ENCODE measurements at regions not wholly inside any gene's neighbourhood (a gene's known extent, or its start where the extent isn't known, plus 50 kb on each side); places are given as distances from the start of the nearest gene placed in this dataset.

GRCh38 chr7:96786998-96787395 lies 77.4 kb upstream of the SEM1 start:
- TF ChIP-seq, protein P1, sequence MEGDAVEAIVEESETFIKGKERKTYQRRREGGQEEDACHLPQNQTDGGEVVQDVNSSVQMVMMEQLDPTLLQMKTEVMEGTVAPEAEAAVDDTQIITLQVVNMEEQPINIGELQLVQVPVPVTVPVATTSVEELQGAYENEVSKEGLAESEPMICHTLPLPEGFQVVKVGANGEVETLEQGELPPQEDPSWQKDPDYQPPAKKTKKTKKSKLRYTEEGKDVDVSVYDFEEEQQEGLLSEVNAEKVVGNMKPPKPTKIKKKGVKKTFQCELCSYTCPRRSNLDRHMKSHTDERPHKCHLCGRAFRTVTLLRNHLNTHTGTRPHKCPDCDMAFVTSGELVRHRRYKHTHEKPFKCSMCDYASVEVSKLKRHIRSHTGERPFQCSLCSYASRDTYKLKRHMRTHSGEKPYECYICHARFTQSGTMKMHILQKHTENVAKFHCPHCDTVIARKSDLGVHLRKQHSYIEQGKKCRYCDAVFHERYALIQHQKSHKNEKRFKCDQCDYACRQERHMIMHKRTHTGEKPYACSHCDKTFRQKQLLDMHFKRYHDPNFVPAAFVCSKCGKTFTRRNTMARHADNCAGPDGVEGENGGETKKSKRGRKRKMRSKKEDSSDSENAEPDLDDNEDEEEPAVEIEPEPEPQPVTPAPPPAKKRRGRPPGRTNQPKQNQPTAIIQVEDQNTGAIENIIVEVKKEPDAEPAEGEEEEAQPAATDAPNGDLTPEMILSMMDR (conservative IDR thresholded peaks at IDR 0.05; ENCODE audit: low read depth, low read length) = no peak
- TF ChIP-seq EZH2 (IDR thresholded peaks at IDR 0.05; ENCODE audit: borderline replicate concordance, low read depth, low read length, poor library complexity, severe bottlenecking) = no peak
- no peak for DNase-seq (ENCODE audit: low spot score)

GRCh38 chr7:96789914-96790313 lies 80.3 kb upstream of the SEM1 start:
- BruUV-seq (replicated peaks) = no TSS peak

More at GRCh38 chr7:96786998-96787395, 77.4 kb upstream of the SEM1 start:
- POLR2A ChIA-PET (ENCODE audit: low non-redundant PET) = no interaction called here
- Histone ChIP-seq H3K27me3 (replicated peaks; ENCODE audit: insufficient read depth, low read depth, low read length, poor library complexity) (no peaks in the 10 kb centered on the region), H3K9me3 (ENCODE audit: low read depth, low read length, poor library complexity, severe bottlenecking) (no peaks in the 10 kb centered on the region), H3K4me1 (ENCODE audit: insufficient read depth, low read length, poor library complexity, severe bottlenecking) (no peaks in the 10 kb centered on the region), H3K4me3 (ENCODE audit: low read depth, low read length, poor library complexity, severe bottlenecking) (no peak overlapping the region), H3K27ac (ENCODE audit: low read depth, low read length, poor library complexity, severe bottlenecking) (no peak overlapping the region), H3K36me3 (ENCODE audit: insufficient read depth, low read length, poor library complexity, severe bottlenecking) (no peaks in the 10 kb centered on the region)
- intact Hi-C loops (cut with micrococcal nuclease; ENCODE audit: unreplicated experiment) = no loop called here
- no TSS peak for BruUV-seq (replicated peaks)
- CTCF ChIA-PET = no interaction called here

GRCh38 chr7:96792115-96792514 lies 82.5 kb upstream of the SEM1 start:
- no peak for DNase-seq (ENCODE audit: low spot score)
- CTCF ChIA-PET = no interaction called here
- no peaks in the 10 kb centered on the region for H3K9me3 ChIP-seq (ENCODE audit: low read depth, low read length, poor library complexity, severe bottlenecking)
- H3K4me3 ChIP-seq (ENCODE audit: low read depth, low read length, poor library complexity, severe bottlenecking) = no peak overlapping the region
- TF ChIP-seq, protein P1 (conservative IDR thresholded peaks at IDR 0.05; ENCODE audit: low read depth, low read length) = no peak
- no peak for TF ChIP-seq EZH2 (IDR thresholded peaks at IDR 0.05; ENCODE audit: borderline replicate concordance, low read depth, low read length, poor library complexity, severe bottlenecking)
- POLR2A ChIA-PET (ENCODE audit: low non-redundant PET) = no interaction called here
- H3K4me1 ChIP-seq (ENCODE audit: insufficient read depth, low read length, poor library complexity, severe bottlenecking) = no peaks in the 10 kb centered on the region
- no peak overlapping the region for H3K27ac ChIP-seq (ENCODE audit: low read depth, low read length, poor library complexity, severe bottlenecking)
- intact Hi-C loops (cut with micrococcal nuclease; ENCODE audit: unreplicated experiment) = no loop called here
- H3K27me3 ChIP-seq (replicated peaks; ENCODE audit: insufficient read depth, low read depth, low read length, poor library complexity) = no peaks in the 10 kb centered on the region
- no peaks in the 10 kb centered on the region for H3K36me3 ChIP-seq (ENCODE audit: insufficient read depth, low read length, poor library complexity, severe bottlenecking)
- BruUV-seq (replicated peaks) = no TSS peak

More at GRCh38 chr7:96789914-96790313, 80.3 kb upstream of the SEM1 start:
- TF ChIP-seq, protein P1 (conservative IDR thresholded peaks at IDR 0.05; ENCODE audit: low read depth, low read length) = no peak
- TF ChIP-seq EZH2 (IDR thresholded peaks at IDR 0.05; ENCODE audit: borderline replicate concordance, low read depth, low read length, poor library complexity, severe bottlenecking) = no peak
- ChIA-PET POLR2A (ENCODE audit: low non-redundant PET) (no interaction called here), CTCF (no interaction called here)
- Histone ChIP-seq H3K36me3 (ENCODE audit: insufficient read depth, low read length, poor library complexity, severe bottlenecking) (no peaks in the 10 kb centered on the region), H3K4me3 (ENCODE audit: low read depth, low read length, poor library complexity, severe bottlenecking) (no peak overlapping the region), H3K4me1 (ENCODE audit: insufficient read depth, low read length, poor library complexity, severe bottlenecking) (no peaks in the 10 kb centered on the region), H3K27ac (ENCODE audit: low read depth, low read length, poor library complexity, severe bottlenecking) (no peak overlapping the region), H3K27me3 (replicated peaks; ENCODE audit: insufficient read depth, low read depth, low read length, poor library complexity) (no peaks in the 10 kb centered on the region), H3K9me3 (ENCODE audit: low read depth, low read length, poor library complexity, severe bottlenecking) (no peaks in the 10 kb centered on the region)
- DNase-seq (ENCODE audit: low spot score) = no peak
- intact Hi-C loops (cut with micrococcal nuclease; ENCODE audit: unreplicated experiment) = no loop called here
